ENCODE measurements at regions not wholly inside any gene's neighbourhood (a gene's known extent, or its start where the extent isn't known, plus 50 kb on each side); places are given as distances from the start of the nearest gene placed in this dataset.
"Not testable (repeated sequence)": the region's sequence is repeated elsewhere in the genome, so short reads cannot be mapped to it uniquely, and the experiment has no call there.

GRCh38 chr12:86597431-86597830, 341.2 kb upstream of the MGAT4C start:
- DNase-seq (ENCODE audit: low read depth), result no peak
- no peaks in the 10 kb centered on the region for H3K36me3 ChIP-seq (ENCODE audit: control insufficient read depth, insufficient read depth, low read length)
- TF ChIP-seq CTCF (IDR thresholded peaks at IDR 0.05; ENCODE audit: insufficient read depth, low read length, poor library complexity, severe bottlenecking), result no peak
- no peaks in the 10 kb centered on the region for H3K27me3 ChIP-seq (ENCODE audit: control insufficient read depth, insufficient read depth, low read length)
- no peak overlapping the region for H3K4me3 ChIP-seq (ENCODE audit: low read depth, low read length)

GRCh38 chr12:86590296-86590695, 334.1 kb upstream of the MGAT4C start:
- Histone ChIP-seq H3K36me3 (ENCODE audit: control insufficient read depth, insufficient read depth, low read length) (no peaks in the 10 kb centered on the region), H3K4me3 (ENCODE audit: low read depth, low read length) (no peak overlapping the region), H3K27me3 (ENCODE audit: control insufficient read depth, insufficient read depth, low read length) (no peaks in the 10 kb centered on the region)
- TF ChIP-seq CTCF (IDR thresholded peaks at IDR 0.05; ENCODE audit: insufficient read depth, low read length, poor library complexity, severe bottlenecking), result no peak
- DNase-seq (ENCODE audit: low read depth), result no peak

GRCh38 chr12:86574143-86574542, 318.0 kb upstream of the MGAT4C start:
- DNase-seq (ENCODE audit: low read depth), result no peak
- no peak for TF ChIP-seq CTCF (IDR thresholded peaks at IDR 0.05; ENCODE audit: insufficient read depth, low read length, poor library complexity, severe bottlenecking)
- Histone ChIP-seq H3K36me3 (ENCODE audit: control insufficient read depth, insufficient read depth, low read length) (no peaks in the 10 kb centered on the region), H3K4me3 (ENCODE audit: low read depth, low read length) (no peak overlapping the region), H3K27me3 (ENCODE audit: control insufficient read depth, insufficient read depth, low read length) (no peaks in the 10 kb centered on the region)

- H3K36me3 ChIP-seq (ENCODE audit: control insufficient read depth, insufficient read depth, low read length), result no peaks in the 10 kb centered on the region
Observed at GRCh38 chr12:86572455-86572854, 316.3 kb upstream of the MGAT4C start.

GRCh38 chr12:86565038-86565437, 308.8 kb upstream of the MGAT4C start:
- Histone ChIP-seq H3K36me3 (ENCODE audit: control insufficient read depth, insufficient read depth, low read length) (no peaks in the 10 kb centered on the region), H3K4me3 (ENCODE audit: low read depth, low read length) (no peak overlapping the region), H3K27me3 (ENCODE audit: control insufficient read depth, insufficient read depth, low read length) (no peaks in the 10 kb centered on the region)
- no peak for TF ChIP-seq CTCF (IDR thresholded peaks at IDR 0.05; ENCODE audit: insufficient read depth, low read length, poor library complexity, severe bottlenecking)
- DNase-seq (ENCODE audit: low read depth), result no peak

More at GRCh38 chr12:86572455-86572854, 316.3 kb upstream of the MGAT4C start:
- no peak for TF ChIP-seq CTCF (IDR thresholded peaks at IDR 0.05; ENCODE audit: insufficient read depth, low read length, poor library complexity, severe bottlenecking)
- no peak for DNase-seq (ENCODE audit: low read depth)
- Histone ChIP-seq H3K4me3 (ENCODE audit: low read depth, low read length) (no peak overlapping the region), H3K27me3 (ENCODE audit: control insufficient read depth, insufficient read depth, low read length) (no peaks in the 10 kb centered on the region)

GRCh38 chr12:86555491-86555890, 299.3 kb upstream of the MGAT4C start:
- H3K4me3 ChIP-seq (ENCODE audit: low read depth, low read length); H3K36me3 ChIP-seq (ENCODE audit: control insufficient read depth, insufficient read depth, low read length); H3K27me3 ChIP-seq (ENCODE audit: control insufficient read depth, insufficient read depth, low read length); DNase-seq (ENCODE audit: low read depth): not testable (repeated sequence)
